ENCODE measurements at regions not wholly inside any gene's neighbourhood (a gene's known extent, or its start where the extent isn't known, plus 50 kb on each side); places are given as distances from the start of the nearest gene placed in this dataset.

GRCh38 chr16:63037761-63038396, 1001.6 kb upstream of the CDH8 start:
- TF ChIP-seq EZH2 (IDR thresholded peaks at IDR 0.05; ENCODE audit: low read length) (no peak), CTCF (optimal IDR thresholded peaks at IDR 0.05 in 1 of 3, IDR thresholded peaks at IDR 0.05 in 1 of 3, conservative IDR thresholded peaks at IDR 0.05 in 1 of 3; ENCODE audit: extremely low read depth in 1 of 3, insufficient read depth in 2 of 3, low read length in 3 of 3) (no peak)
- no peaks in the 10 kb centered on the region for H3K79me2 ChIP-seq (ENCODE audit: control insufficient read depth, insufficient read depth, low read length)
- no peaks in the 10 kb centered on the region for H3K9me1 ChIP-seq (ENCODE audit: control insufficient read depth, extremely low read depth, insufficient read depth, low read length)
- no peak overlapping the region for H3K4me3 ChIP-seq (ENCODE audit: control insufficient read depth in 2 of 3, extremely low read depth in 1 of 3, insufficient read depth in 2 of 3, low read depth in 1 of 3, low read length in 3 of 3)
- H3K27me3 ChIP-seq (ENCODE audit: control insufficient read depth, extremely low read depth, insufficient read depth, low read length), result no peaks in the 10 kb centered on the region
- DNase-seq (ENCODE audit: low read depth, low spot score) (no peak), FAIRE-seq (no peak)
- no peaks in the 10 kb centered on the region for H3K9me3 ChIP-seq (ENCODE audit: control insufficient read depth, low read depth, low read length)
- dilution Hi-C loops (cut with MboI; ENCODE audit: extremely low pct_ligation_motif_present, low sequenced_read_pairs), result no loop called here
- no peak overlapping the region for H3K4me2 ChIP-seq (ENCODE audit: control insufficient read depth, extremely low read depth, insufficient read depth, low read depth, low read length)
- H2AFZ ChIP-seq (ENCODE audit: control insufficient read depth, low read length), result no peak overlapping the region
- no peak overlapping the region for H3K9ac ChIP-seq (ENCODE audit: control insufficient read depth, extremely low read depth, insufficient read depth, low read length)
- no peak overlapping the region for H3K27ac ChIP-seq (ENCODE audit: control insufficient read depth, insufficient read depth, low read length)
- no peaks in the 10 kb centered on the region for H4K20me1 ChIP-seq (ENCODE audit: control insufficient read depth, extremely low read depth, insufficient read depth, low read length)
- no peaks in the 10 kb centered on the region for H3K4me1 ChIP-seq (ENCODE audit: control insufficient read depth, extremely low read depth, insufficient read depth, low read length)
- no peaks in the 10 kb centered on the region for H3K36me3 ChIP-seq (ENCODE audit: control insufficient read depth in 2 of 2, extremely low read depth in 1 of 2, insufficient read depth in 2 of 2, low read length in 2 of 2)

GRCh38 chr16:63018581-63019223, 982.5 kb upstream of the CDH8 start:
- TF ChIP-seq EZH2 (IDR thresholded peaks at IDR 0.05; ENCODE audit: low read length) (no peak), CTCF (optimal IDR thresholded peaks at IDR 0.05 in 1 of 3, IDR thresholded peaks at IDR 0.05 in 1 of 3, conservative IDR thresholded peaks at IDR 0.05 in 1 of 3; ENCODE audit: extremely low read depth in 1 of 3, insufficient read depth in 2 of 3, low read length in 3 of 3) (no peak)
- no peaks in the 10 kb centered on the region for H3K9me1 ChIP-seq (ENCODE audit: control insufficient read depth, extremely low read depth, insufficient read depth, low read length)
- no peaks in the 10 kb centered on the region for H3K9me3 ChIP-seq (ENCODE audit: control insufficient read depth, low read depth, low read length)
- dilution Hi-C loops (cut with MboI; ENCODE audit: extremely low pct_ligation_motif_present, low sequenced_read_pairs), result no loop called here
- no peak overlapping the region for H3K4me3 ChIP-seq (ENCODE audit: control insufficient read depth in 2 of 3, extremely low read depth in 1 of 3, insufficient read depth in 2 of 3, low read depth in 1 of 3, low read length in 3 of 3)
- no peak overlapping the region for H3K27ac ChIP-seq (ENCODE audit: control insufficient read depth, insufficient read depth, low read length)
- DNase-seq (ENCODE audit: low read depth, low spot score), result no peak
- no peaks in the 10 kb centered on the region for H3K36me3 ChIP-seq (ENCODE audit: control insufficient read depth in 2 of 2, extremely low read depth in 1 of 2, insufficient read depth in 2 of 2, low read length in 2 of 2)
- no peaks in the 10 kb centered on the region for H4K20me1 ChIP-seq (ENCODE audit: control insufficient read depth, extremely low read depth, insufficient read depth, low read length)
- no peak overlapping the region for H3K4me2 ChIP-seq (ENCODE audit: control insufficient read depth, extremely low read depth, insufficient read depth, low read depth, low read length)
- H2AFZ ChIP-seq (ENCODE audit: control insufficient read depth, low read length), result no peak overlapping the region
- no peaks in the 10 kb centered on the region for H3K27me3 ChIP-seq (ENCODE audit: control insufficient read depth, extremely low read depth, insufficient read depth, low read length)
- no peak for FAIRE-seq
- H3K79me2 ChIP-seq (ENCODE audit: control insufficient read depth, insufficient read depth, low read length), result no peaks in the 10 kb centered on the region
- no peaks in the 10 kb centered on the region for H3K4me1 ChIP-seq (ENCODE audit: control insufficient read depth, extremely low read depth, insufficient read depth, low read length)
- H3K9ac ChIP-seq (ENCODE audit: control insufficient read depth, extremely low read depth, insufficient read depth, low read length), result no peak overlapping the region

All from keratinocyte (primary cell).